ENCODE measurements at regions not wholly inside any gene's neighbourhood (a gene's known extent, or its start where the extent isn't known, plus 50 kb on each side); places are given as distances from the start of the nearest gene placed in this dataset.
"Not testable (repeated sequence)": the region's sequence is repeated elsewhere in the genome, so short reads cannot be mapped to it uniquely, and the experiment has no call there.

GRCh38 chr1:219071209-219071608 is 102.5 kb upstream of the LYPLAL1 start:
- Histone ChIP-seq H3K9me3 (ENCODE audit: control insufficient read depth, insufficient read depth, low read length) (peaks cover 5% of the 10 kb centered on the region), H3K36me3 (ENCODE audit: control insufficient read depth, insufficient read depth, low read length) (no peaks in the 10 kb centered on the region), H3K4me3 (ENCODE audit: low read depth, low read length) (no peak overlapping the region), H3K9ac (ENCODE audit: low read depth, low read length) (no peak overlapping the region), H3K4me1 (ENCODE audit: control insufficient read depth, insufficient read depth, low read length) (no peaks in the 10 kb centered on the region), H3K27me3 (ENCODE audit: control insufficient read depth, insufficient read depth, low read length) (no peaks in the 10 kb centered on the region), H3K27ac (ENCODE audit: low read depth, low read length) (no peak overlapping the region)

GRCh38 chr1:219072329-219072728 is 101.3 kb upstream of the LYPLAL1 start:
- Histone ChIP-seq H3K36me3 (ENCODE audit: control insufficient read depth, insufficient read depth, low read length) (no peaks in the 10 kb centered on the region), H3K9ac (ENCODE audit: low read depth, low read length) (no peak overlapping the region), H3K27ac (ENCODE audit: low read depth, low read length) (no peak overlapping the region), H3K27me3 (ENCODE audit: control insufficient read depth, insufficient read depth, low read length) (no peaks in the 10 kb centered on the region), H3K4me3 (ENCODE audit: low read depth, low read length) (no peak overlapping the region), H3K9me3 (ENCODE audit: control insufficient read depth, insufficient read depth, low read length) (peaks cover 5% of the 10 kb centered on the region), H3K4me1 (ENCODE audit: control insufficient read depth, insufficient read depth, low read length) (0 out of 2 replicates have a peak, but pooled peaks cover 4% of the 10 kb centered on the region)

GRCh38 chr1:219074084-219074728 is 99.5 kb upstream of the LYPLAL1 start:
- H3K9me3 ChIP-seq (ENCODE audit: control insufficient read depth, insufficient read depth, low read length): peaks cover 5% of the 10 kb centered on the region
- no peak overlapping the region for H3K27ac ChIP-seq (ENCODE audit: low read depth, low read length)
- no peaks in the 10 kb centered on the region for H3K36me3 ChIP-seq (ENCODE audit: control insufficient read depth, insufficient read depth, low read length)
- no peak overlapping the region for H3K9ac ChIP-seq (ENCODE audit: low read depth, low read length)
- 0 out of 2 replicates have a peak, but pooled peaks cover 4% of the 10 kb centered on the region for H3K4me1 ChIP-seq (ENCODE audit: control insufficient read depth, insufficient read depth, low read length)
- H3K27me3 ChIP-seq (ENCODE audit: control insufficient read depth, insufficient read depth, low read length): no peaks in the 10 kb centered on the region
- H3K4me3 ChIP-seq (ENCODE audit: low read depth, low read length): no peak overlapping the region

- H3K27ac ChIP-seq (ENCODE audit: low read depth, low read length): no peak overlapping the region
- H3K4me1 ChIP-seq (ENCODE audit: control insufficient read depth, insufficient read depth, low read length): 0 out of 2 replicates have a peak, but pooled peaks cover 4% of the 10 kb centered on the region
- H3K9ac ChIP-seq (ENCODE audit: low read depth, low read length): no peak overlapping the region
- no peaks in the 10 kb centered on the region for H3K27me3 ChIP-seq (ENCODE audit: control insufficient read depth, insufficient read depth, low read length)
- H3K9me3 ChIP-seq (ENCODE audit: control insufficient read depth, insufficient read depth, low read length): peaks cover 5% of the 10 kb centered on the region
- H3K36me3 ChIP-seq (ENCODE audit: control insufficient read depth, insufficient read depth, low read length): no peaks in the 10 kb centered on the region
- no peak overlapping the region for H3K4me3 ChIP-seq (ENCODE audit: low read depth, low read length)
These were observed 98.4 kb upstream of the LYPLAL1 start for GRCh38 chr1:219075121-219075879.

GRCh38 chr1:219076326-219076937 is 97.2 kb upstream of the LYPLAL1 start:
- no peak overlapping the region for H3K27ac ChIP-seq (ENCODE audit: low read depth, low read length)
- no peaks in the 10 kb centered on the region for H3K27me3 ChIP-seq (ENCODE audit: control insufficient read depth, insufficient read depth, low read length)
- no peak overlapping the region for H3K9ac ChIP-seq (ENCODE audit: low read depth, low read length)
- H3K36me3 ChIP-seq (ENCODE audit: control insufficient read depth, insufficient read depth, low read length): no peaks in the 10 kb centered on the region
- no peak overlapping the region for H3K4me3 ChIP-seq (ENCODE audit: low read depth, low read length)
- H3K4me1 ChIP-seq (ENCODE audit: control insufficient read depth, insufficient read depth, low read length): 0 out of 2 replicates have a peak, but pooled peaks cover 4% of the 10 kb centered on the region
- peaks cover 5% of the 10 kb centered on the region; the same call in 1 of the 2 replicates for H3K9me3 ChIP-seq (ENCODE audit: control insufficient read depth, insufficient read depth, low read length)

- not testable (repeated sequence) for H3K4me3 ChIP-seq (ENCODE audit: low read depth, low read length); H3K9ac ChIP-seq (ENCODE audit: low read depth, low read length); H3K27ac ChIP-seq (ENCODE audit: low read depth, low read length); H3K36me3 ChIP-seq (ENCODE audit: control insufficient read depth, insufficient read depth, low read length); H3K27me3 ChIP-seq (ENCODE audit: control insufficient read depth, insufficient read depth, low read length); H3K9me3 ChIP-seq (ENCODE audit: control insufficient read depth, insufficient read depth, low read length); H3K4me1 ChIP-seq (ENCODE audit: control insufficient read depth, insufficient read depth, low read length)
These were observed 95.9 kb upstream of the LYPLAL1 start for GRCh38 chr1:219077767-219078166.

GRCh38 chr1:219081943-219082925 is 91.4 kb upstream of the LYPLAL1 start:
- Histone ChIP-seq H3K36me3 (ENCODE audit: control insufficient read depth, insufficient read depth, low read length) (no peaks in the 10 kb centered on the region), H3K9me3 (ENCODE audit: control insufficient read depth, insufficient read depth, low read length) (no peaks in the 10 kb centered on the region), H3K27ac (ENCODE audit: low read depth, low read length) (no peak overlapping the region), H3K27me3 (ENCODE audit: control insufficient read depth, insufficient read depth, low read length) (no peaks in the 10 kb centered on the region), H3K9ac (ENCODE audit: low read depth, low read length) (no peak overlapping the region), H3K4me1 (ENCODE audit: control insufficient read depth, insufficient read depth, low read length) (no peaks in the 10 kb centered on the region), H3K4me3 (ENCODE audit: low read depth, low read length) (no peak overlapping the region)

GRCh38 chr1:219083631-219084030 is 90.0 kb upstream of the LYPLAL1 start:
- no peak overlapping the region for H3K27ac ChIP-seq (ENCODE audit: low read depth, low read length)
- no peaks in the 10 kb centered on the region for H3K27me3 ChIP-seq (ENCODE audit: control insufficient read depth, insufficient read depth, low read length)
- no peak overlapping the region for H3K9ac ChIP-seq (ENCODE audit: low read depth, low read length)

GRCh38 chr1:219085082-219085481 is 88.6 kb upstream of the LYPLAL1 start:
- H3K9me3 ChIP-seq (ENCODE audit: control insufficient read depth, insufficient read depth, low read length): no peaks in the 10 kb centered on the region
- no peaks in the 10 kb centered on the region for H3K4me1 ChIP-seq (ENCODE audit: control insufficient read depth, insufficient read depth, low read length)
- H3K36me3 ChIP-seq (ENCODE audit: control insufficient read depth, insufficient read depth, low read length): no peaks in the 10 kb centered on the region
- H3K9ac ChIP-seq (ENCODE audit: low read depth, low read length): no peak overlapping the region
- no peaks in the 10 kb centered on the region for H3K27me3 ChIP-seq (ENCODE audit: control insufficient read depth, insufficient read depth, low read length)
- H3K4me3 ChIP-seq (ENCODE audit: low read depth, low read length): no peak overlapping the region
- no peak overlapping the region for H3K27ac ChIP-seq (ENCODE audit: low read depth, low read length)

More at GRCh38 chr1:219083631-219084030, 90.0 kb upstream of the LYPLAL1 start:
- Histone ChIP-seq H3K4me3 (ENCODE audit: low read depth, low read length) (no peak overlapping the region), H3K36me3 (ENCODE audit: control insufficient read depth, insufficient read depth, low read length) (no peaks in the 10 kb centered on the region), H3K9me3 (ENCODE audit: control insufficient read depth, insufficient read depth, low read length) (no peaks in the 10 kb centered on the region), H3K4me1 (ENCODE audit: control insufficient read depth, insufficient read depth, low read length) (no peaks in the 10 kb centered on the region)

- H3K9ac ChIP-seq (ENCODE audit: low read depth, low read length): no peak overlapping the region
- no peaks in the 10 kb centered on the region for H3K9me3 ChIP-seq (ENCODE audit: control insufficient read depth, insufficient read depth, low read length)
- H3K27ac ChIP-seq (ENCODE audit: low read depth, low read length): no peak overlapping the region
- H3K36me3 ChIP-seq (ENCODE audit: control insufficient read depth, insufficient read depth, low read length): no peaks in the 10 kb centered on the region
- no peaks in the 10 kb centered on the region for H3K27me3 ChIP-seq (ENCODE audit: control insufficient read depth, insufficient read depth, low read length)
- H3K4me1 ChIP-seq (ENCODE audit: control insufficient read depth, insufficient read depth, low read length): no peaks in the 10 kb centered on the region
- H3K4me3 ChIP-seq (ENCODE audit: low read depth, low read length): no peak overlapping the region
These were observed 87.7 kb upstream of the LYPLAL1 start for GRCh38 chr1:219085988-219086387.
